GM12891 (cell line): ENCODE measurements at regions not wholly inside any gene's neighbourhood (a gene's known extent, or its start where the extent isn't known, plus 50 kb on each side); places are given as distances from the start of the nearest gene placed in this dataset.

Experiments used
- DNase-seq: peaks from one replicate; pipeline ENCODE4 v3.0.0; 2011; ENCODE audit warnings: low spot score; ENCODE audit not compliant: insufficient read length
- FAIRE-seq: peaks from 2 replicates; lab custom pipeline; 2011; peaks lifted over from hg19 to GRCh38; lab: Jason Lieb, UNC
- PAX5 ChIP-seq: IDR thresholded peaks from 2 replicates; pipeline ENCODE4 v1.6.1; 2011; ENCODE audit warnings: low read length, moderate library complexity, mild to moderate bottlenecking; ENCODE audit not compliant: insufficient read depth, severe bottlenecking
- POLR2A ChIP-seq: IDR thresholded peaks from 2 replicates; pipeline ENCODE4 v1.6.1; 2011; ENCODE audit warnings: low read depth, low read length, control low read depth
- POLR2AphosphoS5 ChIP-seq: IDR thresholded peaks from 2 replicates; pipeline ENCODE4 v1.6.1; 2011; ENCODE audit warnings: low read depth, low read length, control low read depth
- POU2F2 ChIP-seq: IDR thresholded peaks from 2 replicates; pipeline ENCODE4 v1.6.1; 2011; ENCODE audit warnings: low read depth, mild to moderate bottlenecking, control low read depth, low read length, moderate library complexity
- SPI1 ChIP-seq: IDR thresholded peaks from 2 replicates; pipeline ENCODE4 v1.6.1; 2011; ENCODE audit warnings: low read depth, low read length, control low read depth
- TAF1 ChIP-seq: IDR thresholded peaks from 2 replicates; pipeline ENCODE4 v1.6.1; 2011; ENCODE audit warnings: low read depth, low read length, control low read depth

DNA sequence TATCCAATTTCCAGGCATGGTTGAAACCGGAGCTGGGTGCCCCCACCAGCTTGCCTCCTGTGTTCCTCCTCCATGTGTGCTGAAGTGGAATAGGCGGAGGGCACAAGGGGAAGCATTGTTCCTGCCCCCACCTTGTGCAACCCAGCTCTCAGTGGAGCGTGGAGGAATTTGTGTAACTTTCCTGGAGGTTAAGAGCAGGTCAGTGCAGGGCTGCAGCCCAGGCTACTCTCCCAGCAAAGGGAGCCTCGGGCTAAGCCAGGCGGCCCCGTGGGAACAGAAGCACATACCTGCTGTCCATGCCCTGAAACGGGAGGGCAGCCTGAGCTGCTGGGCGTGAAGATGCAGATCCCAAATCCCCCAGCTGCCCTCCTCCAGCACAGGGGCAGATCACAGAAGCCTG, 158.8 kb upstream of the LHX1 start:
- FAIRE-seq (no peak), DNase-seq (no peak)
- no peak for TF ChIP-seq SPI1
- no peak for TF ChIP-seq PAX5
- no peak for TF ChIP-seq POU2F2
- no peak for TF ChIP-seq POLR2AphosphoS5
- no peak for TF ChIP-seq POLR2A
- TF ChIP-seq TAF1, result no peak

DNA sequence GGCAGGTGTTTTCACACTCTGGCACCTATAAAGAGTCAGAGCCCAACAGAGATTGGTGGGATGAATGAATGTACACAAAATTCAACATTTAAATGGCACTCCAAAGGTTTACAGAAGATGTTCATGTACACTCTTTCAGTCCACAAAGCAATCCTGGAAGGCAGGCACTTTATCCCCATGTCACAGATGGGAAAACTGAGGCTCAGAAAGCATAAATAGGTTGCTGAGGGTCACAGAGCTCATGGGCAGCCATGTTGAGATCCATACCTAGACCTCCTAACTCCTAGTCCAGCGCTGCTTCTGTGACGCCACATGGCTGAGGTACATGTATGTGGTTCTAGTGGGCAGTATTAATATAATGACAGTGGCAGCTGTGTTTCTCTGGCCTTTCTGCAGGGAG, 157.7 kb upstream of the LHX1 start:
- no peak for TF ChIP-seq POLR2A
- no peak for TF ChIP-seq POU2F2
- no peak for TF ChIP-seq PAX5
- no peak for TF ChIP-seq TAF1
- no peak for TF ChIP-seq POLR2AphosphoS5
- TF ChIP-seq SPI1, result no peak
- DNase-seq (no peak), FAIRE-seq (no peak)

DNA sequence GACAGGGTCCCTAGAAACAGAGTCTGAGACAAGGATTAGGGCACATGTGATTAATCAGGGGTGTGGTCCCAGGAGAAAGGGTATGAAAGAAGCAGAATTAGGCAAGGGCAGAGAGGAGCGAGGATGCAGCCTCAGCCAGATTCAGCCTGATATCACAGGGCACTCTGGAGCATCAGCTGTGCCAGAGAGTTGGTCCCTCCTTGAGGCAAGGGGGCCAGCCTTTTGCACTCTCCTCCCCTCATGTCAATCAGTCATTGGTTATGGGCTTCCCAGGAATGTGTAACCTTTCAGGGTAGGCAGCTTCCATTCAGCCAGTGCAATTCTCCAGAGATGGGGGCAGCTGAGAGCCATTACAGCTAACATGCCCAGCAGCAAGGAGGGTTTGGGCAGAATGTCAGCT, 152.6 kb upstream of the LHX1 start:
- no peak for TF ChIP-seq POLR2AphosphoS5
- no peak for TF ChIP-seq SPI1
- TF ChIP-seq PAX5, result no peak
- no peak for TF ChIP-seq POLR2A
- no peak for FAIRE-seq
- no peak for DNase-seq

DNA sequence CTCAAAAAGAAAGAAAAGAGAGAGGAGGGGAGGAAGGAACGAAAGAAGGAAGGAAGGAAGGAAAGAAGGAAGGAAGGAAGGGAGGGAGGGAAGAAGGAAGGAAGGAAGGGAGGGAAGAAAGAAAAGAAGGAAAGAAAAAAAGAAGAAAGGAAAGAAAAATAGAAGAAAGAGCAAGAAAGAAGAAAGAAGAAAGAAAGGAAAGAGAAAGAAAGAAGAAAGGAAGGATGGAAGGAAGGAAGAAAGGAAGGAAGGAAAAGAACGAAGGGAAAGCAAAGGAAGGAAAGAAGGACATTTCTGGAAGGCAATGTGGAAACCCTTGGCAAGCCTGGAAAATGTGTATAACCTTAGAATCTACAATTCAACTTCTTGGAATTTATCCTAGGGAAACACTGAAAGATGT, 150.4 kb upstream of the LHX1 start:
- TF ChIP-seq TAF1, result no peak
- TF ChIP-seq PAX5, result no peak
- no peak for TF ChIP-seq POU2F2
- no peak for TF ChIP-seq SPI1
- no peak for TF ChIP-seq POLR2A
- TF ChIP-seq POLR2AphosphoS5, result no peak
- FAIRE-seq, result no peak
- DNase-seq, result no peak

DNA sequence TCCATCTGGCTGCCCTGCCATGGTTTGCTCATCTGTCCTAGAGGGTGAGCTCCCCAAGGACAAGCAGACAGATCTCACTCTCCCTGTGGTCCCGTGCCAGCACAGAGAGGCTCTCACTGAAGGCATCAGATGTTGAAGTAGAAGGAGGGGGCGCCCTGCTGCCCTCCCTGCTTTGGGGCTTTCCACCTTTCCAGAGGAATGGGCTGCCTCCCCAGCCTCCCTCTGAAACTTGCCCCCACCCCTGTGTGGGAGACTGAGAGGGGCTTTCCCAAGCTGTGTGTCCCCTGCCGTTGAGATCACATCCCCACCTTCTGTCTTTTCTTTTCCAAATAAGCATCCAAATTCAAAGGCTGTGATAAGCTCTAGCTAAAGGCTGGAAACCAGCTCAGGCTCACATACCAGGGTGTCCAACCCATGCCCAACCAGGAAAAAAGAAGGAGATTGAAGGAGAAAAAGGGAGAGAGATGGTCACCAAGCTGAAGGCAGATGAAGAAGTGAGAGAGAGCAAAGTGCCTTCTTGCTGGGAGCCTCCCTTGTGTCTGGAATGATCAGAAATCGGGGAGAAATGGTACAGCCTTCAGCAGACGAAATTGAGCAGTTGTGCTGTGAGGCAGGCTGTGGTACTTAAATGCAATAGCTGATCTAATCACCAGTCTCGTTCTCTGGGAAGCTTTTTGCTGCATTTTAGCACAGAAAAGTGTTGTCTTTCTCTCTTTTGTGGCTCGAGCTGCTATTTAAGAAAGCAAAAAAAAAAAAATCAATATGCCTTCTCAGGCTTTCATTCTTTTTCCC, 145.9 kb upstream of the LHX1 start:
- DNase-seq, result no peak
- TF ChIP-seq SPI1 (no peak), PAX5 (no peak)
- FAIRE-seq, result no peak

DNA sequence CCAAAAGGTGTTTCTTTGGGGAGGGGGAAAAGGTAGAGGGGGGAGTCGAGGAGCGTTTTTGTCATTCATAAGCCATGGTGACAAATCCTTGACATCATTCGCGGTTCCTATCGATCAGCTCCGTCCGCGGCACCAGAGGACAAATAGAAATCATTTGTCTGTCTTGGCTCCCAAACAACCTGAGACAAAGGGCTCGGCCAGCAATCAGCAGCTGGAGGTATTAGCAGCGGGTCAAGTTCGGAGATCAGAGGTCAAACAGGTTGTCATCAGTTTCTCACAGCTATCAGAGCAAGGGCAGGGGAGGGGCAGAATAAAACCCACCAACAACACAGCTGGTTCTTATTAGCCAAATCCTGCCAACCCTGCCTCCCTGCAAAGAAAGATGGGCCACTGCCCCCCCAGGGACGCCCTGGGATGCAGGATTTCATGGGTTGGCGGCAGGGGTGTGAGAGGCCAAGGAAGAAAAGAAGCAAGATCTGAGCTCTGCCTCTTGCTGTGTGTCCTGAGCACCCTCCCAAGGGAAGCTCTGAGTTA, 145.3 kb upstream of the LHX1 start:
- no peak for TF ChIP-seq POU2F2
- no peak for TF ChIP-seq PAX5
- no peak for TF ChIP-seq POLR2AphosphoS5
- TF ChIP-seq TAF1, result no peak
- no peak for TF ChIP-seq SPI1
- TF ChIP-seq POLR2A, result no peak
- no peak for FAIRE-seq
- DNase-seq, result no peak

DNA sequence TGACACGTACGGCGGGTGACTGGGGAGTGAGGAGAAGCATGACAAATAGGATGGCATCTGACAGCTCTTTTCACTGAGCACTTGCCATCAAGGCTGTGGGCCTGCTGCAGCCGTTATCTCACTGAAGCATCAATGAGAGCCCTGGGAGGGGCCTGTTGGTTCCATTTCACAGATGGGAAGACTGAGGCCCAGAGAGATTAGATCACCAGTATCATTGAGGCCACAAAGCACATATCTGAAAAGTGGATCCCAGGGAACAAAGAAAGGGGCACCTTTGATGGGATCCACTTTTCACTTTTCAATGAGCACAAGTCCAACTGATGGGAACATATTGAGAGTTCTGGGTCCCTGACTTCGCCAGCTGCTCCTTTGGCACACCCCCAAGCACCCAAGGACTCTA, 144.4 kb upstream of the LHX1 start:
- no peak for TF ChIP-seq SPI1
- no peak for TF ChIP-seq TAF1
- TF ChIP-seq POU2F2, result no peak
- no peak for TF ChIP-seq POLR2A
- no peak for TF ChIP-seq POLR2AphosphoS5
- TF ChIP-seq PAX5, result no peak
- no peak for DNase-seq
- FAIRE-seq, result no peak

DNA sequence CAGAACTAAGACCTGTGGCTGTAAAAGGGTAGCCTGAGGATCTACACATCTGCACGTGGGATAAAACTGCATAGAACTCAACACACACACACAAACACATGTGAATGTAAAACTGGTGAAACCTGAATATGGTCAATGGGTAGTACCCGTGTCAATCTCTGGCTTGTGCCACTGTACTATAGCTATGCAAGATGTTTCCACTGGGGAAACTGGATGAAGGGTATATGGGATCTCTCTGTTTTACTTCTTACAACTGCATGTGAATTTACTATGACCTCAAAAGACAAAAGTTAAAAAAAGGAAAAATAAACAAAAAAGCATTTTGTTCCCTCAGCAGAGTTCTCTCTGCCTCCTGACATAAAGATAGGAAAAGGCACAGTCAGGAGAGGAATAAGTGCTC, 143.3 kb upstream of the LHX1 start:
- FAIRE-seq (no peak), DNase-seq (no peak)
- no peak for TF ChIP-seq PAX5

DNA sequence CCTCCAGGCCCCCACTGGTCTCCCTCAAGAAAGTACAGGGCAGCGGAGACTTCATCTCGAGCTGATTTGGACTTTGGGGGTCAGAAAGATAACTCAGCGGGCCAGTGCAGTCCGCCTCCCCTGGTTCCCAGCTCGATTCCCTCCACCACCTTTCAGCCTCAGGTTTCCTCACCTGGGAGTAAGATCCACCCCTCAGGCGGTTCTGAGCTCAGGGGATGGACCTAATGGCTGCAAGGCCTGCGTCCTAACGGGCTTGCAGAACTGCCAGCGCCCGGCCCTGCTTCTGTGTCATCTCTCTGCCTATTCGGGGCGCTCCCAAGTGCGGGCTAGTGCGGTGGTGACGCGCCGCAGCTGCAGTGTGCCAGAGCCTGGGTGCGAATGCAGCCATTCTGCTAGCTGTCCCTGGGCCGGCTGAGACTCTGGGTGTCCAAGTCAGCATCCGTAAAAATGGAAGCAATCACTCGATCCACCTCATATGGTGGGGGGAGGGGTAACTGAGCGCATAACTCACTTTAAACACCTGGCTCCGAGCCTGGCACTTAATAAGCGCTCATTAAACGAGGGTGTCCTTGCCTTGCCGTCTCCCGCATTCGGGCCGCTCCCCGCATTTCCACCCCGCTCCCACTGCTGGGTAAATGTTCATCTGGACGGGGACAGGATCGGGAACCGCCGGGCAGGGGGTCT, 129.6 kb upstream of the LHX1 start:
- TF ChIP-seq PAX5 (no peak), POLR2AphosphoS5 (no peak)
- DNase-seq (no peak), FAIRE-seq (no peak)

DNA sequence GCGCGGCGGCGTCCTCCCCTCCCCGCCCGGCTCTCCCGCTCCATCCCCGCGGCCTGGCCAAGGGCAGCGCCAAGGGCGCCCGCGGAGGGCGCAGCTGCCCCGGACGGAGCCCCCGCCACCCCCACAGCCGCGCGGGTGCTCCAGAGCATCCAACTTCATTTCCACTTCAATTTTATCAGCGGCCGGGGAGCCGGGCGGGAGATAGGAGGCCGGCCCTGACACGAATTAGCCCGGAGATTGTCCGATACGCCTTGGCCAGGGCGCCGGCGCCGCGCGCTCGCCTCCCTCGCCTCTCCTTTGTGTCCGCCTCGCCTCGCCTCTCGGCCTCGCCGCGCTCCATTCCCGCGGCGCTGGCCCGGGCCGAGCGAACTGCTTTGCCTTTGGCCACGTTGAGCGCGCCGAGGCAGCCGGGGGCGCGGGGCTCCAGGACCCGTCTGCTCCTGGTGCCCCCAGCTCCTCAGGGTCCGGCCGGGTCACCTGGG, 129.1 kb upstream of the LHX1 start:
- TF ChIP-seq POLR2AphosphoS5 (no peak), POU2F2 (no peak), TAF1 (no peak), PAX5 (no peak), SPI1 (no peak)
- FAIRE-seq, result no peak
- no peak for DNase-seq
